Osteoblast (primary cell): ENCODE measurements at regions not wholly inside any gene's neighbourhood (a gene's known extent, or its start where the extent isn't known, plus 50 kb on each side); places are given as distances from the start of the nearest gene placed in this dataset.

Experiments
- DNase-seq: peaks from one replicate; pipeline ENCODE4 v3.0.0; 2011; ENCODE audit warnings: low spot score, mixed read lengths; ENCODE audit not compliant: insufficient read length; ENCODE audit errors: missing footprints
- H2AFZ ChIP-seq: 2 replicates; pipeline ENCODE4 v1.6.0; 2011; ENCODE audit warnings: mild to moderate bottlenecking, low read length
- H3K27ac ChIP-seq: 2 replicates; pipeline ENCODE4 v1.5.1; 2011; ENCODE audit warnings: mild to moderate bottlenecking, low read depth, low read length, moderate library complexity
- H3K27me3 ChIP-seq: 2 replicates; pipeline ENCODE4 v1.6.0; 2012; ENCODE audit warnings: mild to moderate bottlenecking, control low read depth, inconsistent platforms, low read length, moderate library complexity; ENCODE audit not compliant: insufficient read depth
- H3K36me3 ChIP-seq: 2 replicates; pipeline ENCODE4 v1.5.1; 2011; ENCODE audit warnings: mild to moderate bottlenecking, low read length, control low read depth, moderate library complexity; ENCODE audit not compliant: insufficient read depth
- H3K4me1 ChIP-seq: 2 replicates; pipeline ENCODE4 v1.5.1; 2011; ENCODE audit warnings: mild to moderate bottlenecking, low read length, control low read depth, moderate library complexity; ENCODE audit not compliant: insufficient read depth
- H3K4me2 ChIP-seq: 2 replicates; pipeline ENCODE4 v1.6.0; 2011; ENCODE audit warnings: mild to moderate bottlenecking, low read length; ENCODE audit not compliant: insufficient read depth
- H3K4me3 ChIP-seq: fragments of 200-600 bp; sonication (generic); 3 replicates; pipeline ENCODE4 v1.5.1; 2012; ENCODE audit warnings: mild to moderate bottlenecking, low read length, inconsistent platforms; ENCODE audit not compliant: insufficient read depth
- H3K79me2 ChIP-seq: 2 replicates; pipeline ENCODE4 v1.6.0; 2012; ENCODE audit warnings: mild to moderate bottlenecking, low read length, control low read depth, inconsistent platforms; ENCODE audit not compliant: insufficient read depth
- H3K9me3 ChIP-seq: 2 replicates; pipeline ENCODE4 v1.5.1; 2011; ENCODE audit warnings: low read depth, low read length, control low read depth
- H4K20me1 ChIP-seq: 2 replicates; pipeline ENCODE4 v1.6.0; 2012; ENCODE audit warnings: mild to moderate bottlenecking, low read length, control low read depth; ENCODE audit not compliant: insufficient read depth
- CTCF ChIP-seq: IDR thresholded peaks from 2 replicates; pipeline ENCODE4 v1.5.1; 2011; ENCODE audit warnings: mild to moderate bottlenecking, low read depth, low read length, moderate library complexity; ENCODE audit errors: extremely low read depth

- Histone ChIP-seq H3K4me1 (no peaks in the 10 kb centered on the region), H3K79me2 (no peaks in the 10 kb centered on the region), H2AFZ (no peak overlapping the region), H4K20me1 (no peaks in the 10 kb centered on the region), H3K36me3 (no peaks in the 10 kb centered on the region), H3K27ac (no peak overlapping the region), H3K9me3 (no peaks in the 10 kb centered on the region), H3K4me3 (no peak overlapping the region), H3K27me3 (peaks cover 23% of the 10 kb centered on the region), H3K4me2 (no peak overlapping the region)
- DNase-seq: no peak
- no peak for TF ChIP-seq CTCF
Measured at GRCh38 chr2:238714038-238714528, 133.8 kb upstream of the TWIST2 start.

- no peaks in the 10 kb centered on the region for H3K79me2 ChIP-seq
- no peak overlapping the region for H3K27ac ChIP-seq
- H3K4me2 ChIP-seq: no peak overlapping the region
- no peak for DNase-seq
- no peaks in the 10 kb centered on the region for H3K36me3 ChIP-seq
- H3K9me3 ChIP-seq: no peaks in the 10 kb centered on the region
- peaks cover 18% of the 10 kb centered on the region for H3K27me3 ChIP-seq
- no peak overlapping the region for H3K4me3 ChIP-seq
- no peak for TF ChIP-seq CTCF
- H2AFZ ChIP-seq: no peak overlapping the region
- H4K20me1 ChIP-seq: no peaks in the 10 kb centered on the region
- H3K4me1 ChIP-seq: no peaks in the 10 kb centered on the region
Measured at GRCh38 chr2:238716171-238716570, 131.7 kb upstream of the TWIST2 start.

GRCh38 chr2:238716585-238716984 lies 131.3 kb upstream of the TWIST2 start:
- no peak overlapping the region for H3K27ac ChIP-seq
- no peaks in the 10 kb centered on the region for H3K79me2 ChIP-seq
- no peak for TF ChIP-seq CTCF
- no peaks in the 10 kb centered on the region for H4K20me1 ChIP-seq
- H3K36me3 ChIP-seq: no peaks in the 10 kb centered on the region
- H2AFZ ChIP-seq: no peak overlapping the region
- peaks cover 18% of the 10 kb centered on the region for H3K27me3 ChIP-seq
- no peaks in the 10 kb centered on the region for H3K9me3 ChIP-seq
- no peak for DNase-seq
- no peaks in the 10 kb centered on the region for H3K4me1 ChIP-seq
- H3K4me3 ChIP-seq: no peak overlapping the region
- no peak overlapping the region for H3K4me2 ChIP-seq

- Histone ChIP-seq H3K4me3 (no peak overlapping the region), H3K4me1 (no peaks in the 10 kb centered on the region), H3K9me3 (no peaks in the 10 kb centered on the region), H3K27ac (no peak overlapping the region), H3K4me2 (no peak overlapping the region), H2AFZ (no peak overlapping the region), H3K36me3 (no peaks in the 10 kb centered on the region), H3K79me2 (no peaks in the 10 kb centered on the region), H3K27me3 (peaks cover 18% of the 10 kb centered on the region), H4K20me1 (no peaks in the 10 kb centered on the region)
- no peak for DNase-seq
- TF ChIP-seq CTCF: no peak
Measured at GRCh38 chr2:238717084-238717483, 130.8 kb upstream of the TWIST2 start.
